OCI-LY7 (cell line): ENCODE measurements at regions not wholly inside any gene's neighbourhood (a gene's known extent, or its start where the extent isn't known, plus 50 kb on each side); places are given as distances from the start of the nearest gene placed in this dataset.

Source experiments
- EZH2phosphoT487 ChIP-seq: fragments of 200-600 bp; sonication (generic); IDR thresholded peaks from 2 replicates; pipeline ENCODE4 v1.6.1; 2018; ENCODE audit warnings: low read depth, borderline replicate concordance, mild to moderate bottlenecking, mixed run types, antibody characterized with exemption, low read length, moderate library complexity, mixed read lengths
- TF ChIP-seq, protein P1 (sequence below): fragments of 200-600 bp; sonication (generic); conservative IDR thresholded peaks from 2 replicates; pipeline ENCODE4 v1.5.1; 2014; ENCODE audit warnings: mild to moderate bottlenecking, antibody characterized with exemption, low read length, moderate library complexity, mixed read lengths

DNA sequence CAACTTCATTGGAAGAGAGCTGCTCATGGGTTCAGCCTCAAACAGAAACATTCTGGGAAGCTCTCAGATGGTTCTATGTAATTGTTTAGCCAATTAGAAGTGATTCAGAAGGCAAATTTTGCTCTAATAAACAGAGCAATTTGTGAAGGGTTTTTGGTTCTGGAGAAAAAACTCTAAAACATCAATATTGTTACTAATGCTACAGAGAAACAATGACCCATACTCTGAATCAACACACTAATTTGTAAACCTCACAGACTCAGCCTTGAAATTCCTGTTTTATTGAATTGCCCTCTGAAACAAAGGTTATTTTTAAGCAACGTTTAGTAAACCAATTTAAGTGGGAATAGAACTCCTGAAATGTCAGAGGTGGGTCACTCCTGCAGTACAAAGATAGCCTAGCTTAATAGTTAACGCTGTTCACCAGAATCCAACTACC is 171.6 kb upstream of the SVIL start:
- TF ChIP-seq, protein P1, sequence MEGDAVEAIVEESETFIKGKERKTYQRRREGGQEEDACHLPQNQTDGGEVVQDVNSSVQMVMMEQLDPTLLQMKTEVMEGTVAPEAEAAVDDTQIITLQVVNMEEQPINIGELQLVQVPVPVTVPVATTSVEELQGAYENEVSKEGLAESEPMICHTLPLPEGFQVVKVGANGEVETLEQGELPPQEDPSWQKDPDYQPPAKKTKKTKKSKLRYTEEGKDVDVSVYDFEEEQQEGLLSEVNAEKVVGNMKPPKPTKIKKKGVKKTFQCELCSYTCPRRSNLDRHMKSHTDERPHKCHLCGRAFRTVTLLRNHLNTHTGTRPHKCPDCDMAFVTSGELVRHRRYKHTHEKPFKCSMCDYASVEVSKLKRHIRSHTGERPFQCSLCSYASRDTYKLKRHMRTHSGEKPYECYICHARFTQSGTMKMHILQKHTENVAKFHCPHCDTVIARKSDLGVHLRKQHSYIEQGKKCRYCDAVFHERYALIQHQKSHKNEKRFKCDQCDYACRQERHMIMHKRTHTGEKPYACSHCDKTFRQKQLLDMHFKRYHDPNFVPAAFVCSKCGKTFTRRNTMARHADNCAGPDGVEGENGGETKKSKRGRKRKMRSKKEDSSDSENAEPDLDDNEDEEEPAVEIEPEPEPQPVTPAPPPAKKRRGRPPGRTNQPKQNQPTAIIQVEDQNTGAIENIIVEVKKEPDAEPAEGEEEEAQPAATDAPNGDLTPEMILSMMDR, result no peak
- TF ChIP-seq EZH2phosphoT487, result no peak
